KG1 (cell line): ENCODE measurements at regions not wholly inside any gene's neighbourhood (a gene's known extent, or its start where the extent isn't known, plus 50 kb on each side); places are given as distances from the start of the nearest gene placed in this dataset.

Experiments
- DNase-seq: peaks from one replicate; lab custom pipeline; 2025; lab: John Stamatoyannopoulos, UW

DNA sequence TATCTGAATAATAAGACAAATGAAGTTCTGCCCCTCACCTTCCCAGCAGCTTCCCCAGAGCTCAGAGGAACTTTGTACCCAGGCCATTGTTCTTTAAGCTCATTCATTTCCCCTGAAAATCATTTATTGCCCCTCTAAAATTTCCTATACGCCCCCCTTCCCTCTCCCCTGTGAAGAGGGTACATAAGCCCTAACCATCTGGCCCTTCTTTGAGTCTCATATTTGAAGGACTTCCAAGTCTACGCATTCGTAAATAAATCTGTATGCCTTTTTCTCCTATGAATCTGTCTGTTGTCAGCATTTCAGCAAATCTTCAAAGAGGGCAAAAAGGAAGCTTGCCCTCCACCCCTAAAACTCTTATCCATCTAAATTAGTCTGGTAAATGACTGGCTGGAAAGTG is 73.1 kb upstream of the DST start:
- DNase-seq = no peak

GRCh38 chr6:56714982-56715456 is 72.3 kb upstream of the DST start:
- DNase-seq = no peak

DNA sequence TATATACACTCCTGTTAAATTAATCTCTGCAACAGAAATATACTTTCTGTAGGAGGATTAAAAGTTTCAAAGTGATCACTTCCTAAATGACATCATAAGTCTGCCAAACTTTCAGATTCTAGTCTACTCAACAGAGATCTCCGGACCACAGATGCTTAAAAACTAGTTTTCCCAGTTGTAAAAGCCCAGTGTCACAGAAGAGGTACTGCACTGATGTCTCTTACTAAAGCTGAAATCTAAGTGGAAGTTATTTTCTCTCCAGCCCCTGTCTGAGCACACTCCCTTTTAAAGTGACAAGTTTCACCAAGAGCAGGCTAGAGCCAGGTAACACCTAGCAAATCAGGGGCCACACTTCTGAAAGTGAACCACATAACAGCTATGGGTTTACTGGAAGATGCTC is 71.6 kb upstream of the DST start:
- DNase-seq = no peak

DNA sequence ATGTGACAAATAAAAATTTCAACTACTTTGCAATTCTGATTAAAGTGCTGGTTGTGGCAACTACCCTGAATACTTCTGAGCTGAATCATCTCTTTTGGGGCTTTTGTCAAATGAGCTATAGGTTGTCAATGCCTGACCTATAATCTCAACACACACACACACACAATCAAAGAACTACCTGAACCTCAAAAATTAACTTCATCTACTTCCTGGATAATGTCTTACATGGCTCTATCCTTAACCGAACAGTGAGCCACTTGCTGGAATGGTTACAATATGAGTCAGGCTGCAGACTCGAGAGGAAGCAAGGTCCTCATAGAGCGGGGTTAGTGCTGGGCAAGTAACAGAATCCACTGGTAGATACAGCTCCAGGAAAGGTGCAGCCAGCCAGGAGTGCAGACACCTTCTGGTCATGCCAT is 70.6 kb upstream of the DST start:
- DNase-seq = no peak

DNA sequence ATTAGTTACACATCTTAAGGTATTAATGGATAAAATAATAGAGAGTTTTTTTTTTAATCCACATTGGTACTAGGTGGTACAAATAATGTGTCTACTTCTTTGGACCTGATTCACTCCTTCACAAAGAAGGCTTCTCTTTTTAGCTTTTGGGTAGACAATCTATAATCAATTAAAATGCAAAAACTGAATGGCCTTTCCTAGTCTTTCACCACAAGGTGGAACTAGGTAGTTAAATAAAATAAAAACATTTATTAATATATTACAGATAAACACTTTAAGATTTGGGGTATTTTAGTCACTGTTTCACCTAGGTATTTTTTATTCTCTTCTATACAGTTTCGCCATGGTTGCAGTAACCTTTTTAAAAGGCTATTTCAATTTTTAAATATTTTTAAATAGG is 68.3 kb upstream of the DST start:
- DNase-seq = no peak

- DNase-seq = no peak
These were observed 67.0 kb upstream of the DST start for GRCh38 chr6:56709650-56710049.

GRCh38 chr6:56708810-56709597 is 66.3 kb upstream of the DST start:
- DNase-seq = peak; percentile 51

- DNase-seq = no peak
These were observed 64.5 kb upstream of the DST start for GRCh38 chr6:56706981-56707726.

- peak; percentile 9 for DNase-seq
These were observed 56.5 kb upstream of the DST start for GRCh38 chr6:56699066-56699654.

DNA sequence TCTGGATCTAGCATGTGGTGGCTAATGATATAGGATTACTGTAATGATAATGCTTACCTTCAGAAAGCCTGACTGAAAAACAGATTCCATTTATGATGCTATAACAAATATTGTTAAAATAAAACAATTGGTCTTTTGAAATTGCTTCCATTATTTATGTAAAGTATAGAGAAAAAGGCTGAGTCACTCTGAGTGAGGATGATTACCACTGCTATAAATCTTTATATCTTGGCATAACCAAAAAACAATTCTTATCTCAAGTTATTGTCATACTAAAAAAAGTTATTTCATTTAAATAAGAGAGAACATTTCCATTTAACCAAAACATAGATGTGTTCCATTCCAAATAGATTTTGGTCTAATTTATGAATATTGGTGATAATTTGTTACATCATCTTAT is 53.0 kb upstream of the DST start:
- DNase-seq = no peak

DNA sequence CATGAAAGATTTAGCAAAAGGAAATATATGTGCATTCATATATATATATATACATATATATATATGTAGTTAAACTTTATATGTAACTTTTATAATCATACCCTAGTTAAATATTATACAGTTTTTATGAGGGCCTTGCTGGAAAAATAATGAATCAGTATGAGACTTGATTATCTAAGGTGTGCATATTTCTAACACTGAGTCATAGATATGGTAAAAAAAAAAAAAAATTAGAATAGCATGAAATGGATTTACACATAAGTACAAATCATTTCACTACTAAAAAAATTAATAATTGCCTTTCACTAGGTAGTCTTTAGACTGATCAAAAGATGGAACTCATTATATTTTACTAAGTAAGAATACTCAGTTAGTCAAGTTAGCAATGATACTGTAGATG is 51.3 kb upstream of the DST start:
- no peak for DNase-seq

DNA sequence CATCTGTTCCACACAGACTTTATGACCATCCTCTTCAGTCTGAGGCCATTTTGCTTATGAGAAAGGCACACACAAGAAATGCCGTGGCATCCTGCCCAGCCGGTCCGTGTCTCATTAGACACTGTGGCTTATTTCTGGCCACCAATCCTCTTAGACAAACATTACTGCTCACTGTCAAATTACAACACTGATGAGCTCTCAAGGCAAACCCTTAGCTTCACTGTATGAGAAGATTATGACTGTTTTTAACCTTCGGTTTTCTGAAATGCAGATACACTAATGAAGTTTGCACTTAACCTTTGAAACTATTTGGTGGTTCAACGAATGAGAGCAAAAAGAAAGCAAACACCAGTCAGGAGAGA is 50.5 kb upstream of the DST start:
- no peak for DNase-seq

DNA sequence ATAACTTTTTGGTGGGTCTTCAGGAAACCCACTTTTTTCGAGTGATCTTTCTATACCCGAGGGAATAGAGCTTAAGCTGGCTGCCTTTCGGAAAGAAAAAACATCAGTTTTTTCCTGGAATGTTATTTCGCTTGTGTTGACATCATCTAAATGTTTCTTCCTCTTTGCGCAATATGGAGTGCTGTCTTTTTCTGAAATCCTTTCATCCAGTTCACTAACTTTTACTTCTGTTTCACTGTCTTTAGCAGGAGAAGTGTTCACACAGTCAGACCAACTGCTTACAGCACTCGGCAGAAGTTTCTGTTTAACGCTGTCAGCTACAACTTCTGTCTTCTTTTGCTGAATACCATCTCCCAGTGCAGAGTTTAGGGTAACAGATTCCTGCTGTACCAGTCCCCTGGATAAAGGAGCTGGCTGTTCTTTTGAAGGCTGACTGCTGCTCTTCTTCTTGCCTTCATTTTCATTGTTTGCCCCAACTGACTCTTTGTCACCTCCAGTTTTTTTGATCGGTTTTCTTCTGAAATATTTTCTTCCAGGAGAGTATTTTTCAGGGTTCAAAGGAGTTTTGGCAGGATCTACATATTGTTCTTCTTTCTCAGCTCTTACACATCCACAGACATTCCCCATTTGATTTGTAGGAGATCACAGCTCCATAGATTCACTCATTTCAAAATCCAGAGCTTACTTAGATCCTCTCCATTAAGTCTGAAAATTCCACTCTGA is 50.0 kb upstream of the DST start:
- no peak for DNase-seq
